ENCODE measurements at regions not wholly inside any gene's neighbourhood (a gene's known extent, or its start where the extent isn't known, plus 50 kb on each side); places are given as distances from the start of the nearest gene placed in this dataset.

- H3K27ac ChIP-seq, result no peak overlapping the region
- peaks cover 0 to 53% (median 27%) of the 10 kb centered on the region in 7 donors for H3K27me3 ChIP-seq
- intact Hi-C loops (cut with DNase I), result no loop called here
- H3K36me3 ChIP-seq, result no peaks in the 10 kb centered on the region
- 16 to 36% methylated on average over 8 of the region's 8 CpGs for WGBS, 2 donors
- no peak overlapping the region for H3K4me3 ChIP-seq
- H3K9me3 ChIP-seq, result peaks cover 0 to 12% (median 0%) of the 10 kb centered on the region in 11 donors
- TF ChIP-seq, protein P1, sequence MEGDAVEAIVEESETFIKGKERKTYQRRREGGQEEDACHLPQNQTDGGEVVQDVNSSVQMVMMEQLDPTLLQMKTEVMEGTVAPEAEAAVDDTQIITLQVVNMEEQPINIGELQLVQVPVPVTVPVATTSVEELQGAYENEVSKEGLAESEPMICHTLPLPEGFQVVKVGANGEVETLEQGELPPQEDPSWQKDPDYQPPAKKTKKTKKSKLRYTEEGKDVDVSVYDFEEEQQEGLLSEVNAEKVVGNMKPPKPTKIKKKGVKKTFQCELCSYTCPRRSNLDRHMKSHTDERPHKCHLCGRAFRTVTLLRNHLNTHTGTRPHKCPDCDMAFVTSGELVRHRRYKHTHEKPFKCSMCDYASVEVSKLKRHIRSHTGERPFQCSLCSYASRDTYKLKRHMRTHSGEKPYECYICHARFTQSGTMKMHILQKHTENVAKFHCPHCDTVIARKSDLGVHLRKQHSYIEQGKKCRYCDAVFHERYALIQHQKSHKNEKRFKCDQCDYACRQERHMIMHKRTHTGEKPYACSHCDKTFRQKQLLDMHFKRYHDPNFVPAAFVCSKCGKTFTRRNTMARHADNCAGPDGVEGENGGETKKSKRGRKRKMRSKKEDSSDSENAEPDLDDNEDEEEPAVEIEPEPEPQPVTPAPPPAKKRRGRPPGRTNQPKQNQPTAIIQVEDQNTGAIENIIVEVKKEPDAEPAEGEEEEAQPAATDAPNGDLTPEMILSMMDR (IDR thresholded peaks at IDR 0.05), result no peak
- DNase-seq (no peak), ATAC-seq (no peak)
- no peaks in the 10 kb centered on the region for H3K4me1 ChIP-seq
Observed at GRCh38 chr7:155930061-155930460, 117.8 kb upstream of the SHH start.

- Histone ChIP-seq H3K27me3 (peaks cover 0 to 53% (median 27%) of the 10 kb centered on the region in 7 donors), H3K4me3 (no peak overlapping the region), H3K9me3 (peaks cover 0 to 12% (median 0%) of the 10 kb centered on the region in 11 donors), H3K36me3 (no peaks in the 10 kb centered on the region), H3K27ac (no peak overlapping the region), H3K4me1 (no peaks in the 10 kb centered on the region)
- WGBS, 2 donors, result 72 to 77% methylated on average over 13 of the region's 13 CpGs
- DNase-seq (no peak), ATAC-seq (no peak)
- intact Hi-C loops (cut with DNase I), result no loop called here
- TF ChIP-seq, protein P1 (IDR thresholded peaks at IDR 0.05), result no peak
Observed at GRCh38 chr7:155928583-155928982, 116.3 kb upstream of the SHH start.

DNA sequence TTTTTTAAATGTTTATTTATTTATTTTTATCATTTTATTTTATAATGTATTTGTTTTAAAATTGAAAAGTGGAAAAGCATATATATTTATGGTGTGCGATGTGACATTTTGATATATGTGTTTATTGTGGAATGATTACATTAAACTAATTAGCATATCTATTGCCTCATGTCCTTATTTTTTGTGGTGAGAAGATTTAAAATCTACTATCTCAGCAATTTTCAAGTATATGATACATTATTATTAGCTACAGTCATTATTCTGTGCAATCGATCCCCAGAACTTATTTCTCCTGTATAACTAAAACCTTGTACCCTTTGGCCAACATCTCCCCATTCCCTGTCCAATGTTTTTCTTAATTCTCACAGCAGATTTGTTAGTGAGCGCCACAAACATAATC, 115.6 kb upstream of the SHH start:
- Histone ChIP-seq H3K27ac (no peak overlapping the region), H3K36me3 (no peaks in the 10 kb centered on the region), H3K9me3 (peaks cover 0 to 12% (median 0%) of the 10 kb centered on the region in 11 donors), H3K27me3 (peaks cover 0 to 53% (median 27%) of the 10 kb centered on the region in 7 donors), H3K4me1 (no peaks in the 10 kb centered on the region), H3K4me3 (no peak overlapping the region)
- WGBS, 2 donors, result 90 to 93% methylated on average over 3 of the region's 3 CpGs
- ATAC-seq, result no peak
- DNase-seq, result no peak
- TF ChIP-seq, protein P1 (IDR thresholded peaks at IDR 0.05), result no peak
- intact Hi-C loops (cut with DNase I), result no loop called here

GRCh38 chr7:155925682-155926081, 113.4 kb upstream of the SHH start:
- TF ChIP-seq, protein P1 (IDR thresholded peaks at IDR 0.05), result no peak
- Histone ChIP-seq H3K4me3 (no peak overlapping the region), H3K9me3 (peaks cover 0 to 12% (median 0%) of the 10 kb centered on the region in 11 donors), H3K27ac (no peak overlapping the region), H3K27me3 (peaks cover 0 to 43% (median 23%) of the 10 kb centered on the region in 7 donors), H3K4me1 (no peaks in the 10 kb centered on the region), H3K36me3 (no peaks in the 10 kb centered on the region)
- 85 to 87% methylated on average over 14 of the region's 14 CpGs for WGBS, 2 donors
- intact Hi-C loops (cut with DNase I), result no loop called here
- no peak for DNase-seq
- no peak for ATAC-seq

Data from heart right ventricle (tissue), 16 donors.